ENCODE measurements at regions not wholly inside any gene's neighbourhood (a gene's known extent, or its start where the extent isn't known, plus 50 kb on each side); places are given as distances from the start of the nearest gene placed in this dataset.

GRCh38 chr2:66803726-66804125 is 368.8 kb downstream of the MEIS1 start:
- no peak for DNase-seq

DNA sequence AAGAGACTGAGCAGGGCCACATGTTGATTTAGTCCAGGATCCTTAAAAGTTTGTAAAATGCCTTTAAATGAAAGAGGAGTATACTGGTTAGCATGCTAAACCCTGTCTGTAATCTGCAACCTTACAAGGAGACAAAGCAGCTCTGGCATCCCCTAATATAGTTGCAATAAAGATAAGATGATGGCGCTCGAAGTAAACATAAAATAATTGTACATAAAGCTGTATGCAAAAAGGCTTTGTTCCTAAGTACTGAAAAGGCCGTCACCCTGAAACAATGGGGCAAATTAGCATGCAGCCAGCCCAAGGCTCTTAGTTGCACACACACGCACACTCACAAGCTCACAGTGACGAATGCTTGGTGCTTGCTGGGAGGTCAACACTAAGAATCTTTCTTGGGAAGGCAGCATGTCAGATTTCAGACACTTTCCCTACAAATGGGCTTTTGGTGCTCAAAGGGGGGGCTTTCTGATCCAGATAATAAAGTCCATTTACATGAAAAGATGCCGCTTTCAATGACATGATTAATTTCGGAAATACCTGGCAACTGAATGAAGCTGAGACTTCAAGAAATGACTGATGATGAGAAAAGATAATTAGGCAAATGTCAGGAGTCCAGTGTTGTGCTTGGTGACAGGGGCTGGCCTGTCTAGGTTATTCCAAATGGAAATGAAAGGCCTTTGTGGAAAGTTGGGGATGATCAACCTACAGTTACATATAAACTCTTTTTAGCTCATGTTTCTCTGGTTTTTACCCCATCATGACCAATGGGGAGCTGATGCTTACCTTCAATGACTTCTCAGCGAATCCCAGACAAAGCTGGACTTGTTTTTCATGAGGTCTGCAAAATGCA is 370.3 kb downstream of the MEIS1 start:
- no peak for DNase-seq

DNA sequence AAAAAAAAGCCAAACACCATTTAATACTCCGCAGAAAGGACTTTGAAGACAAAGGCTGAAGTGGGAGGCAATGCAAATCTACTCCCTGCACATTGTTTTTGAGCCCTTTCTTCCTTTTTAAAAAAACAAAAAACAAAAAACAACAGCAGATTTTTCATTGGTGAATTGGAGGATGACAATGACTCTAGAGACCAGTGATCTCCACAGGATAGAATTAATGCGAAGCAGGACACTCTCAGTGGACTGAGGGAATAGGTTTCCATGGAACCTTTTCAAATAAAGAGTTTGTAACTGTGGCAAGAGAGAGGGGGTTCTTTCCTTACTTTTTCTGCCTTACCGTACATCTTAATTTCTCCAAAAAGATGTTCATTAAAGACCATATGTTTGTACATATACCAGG is 371.0 kb downstream of the MEIS1 start:
- no peak for DNase-seq

- DNase-seq, result no peak
Observed at GRCh38 chr2:66813525-66813924, 378.6 kb downstream of the MEIS1 start.

GRCh38 chr2:66813976-66814375 is 379.1 kb downstream of the MEIS1 start:
- no peak for DNase-seq

GRCh38 chr2:66814916-66815315 is 380.0 kb downstream of the MEIS1 start:
- DNase-seq, result no peak

GRCh38 chr2:66815886-66816285 is 381.0 kb downstream of the MEIS1 start:
- DNase-seq, result no peak

DNA sequence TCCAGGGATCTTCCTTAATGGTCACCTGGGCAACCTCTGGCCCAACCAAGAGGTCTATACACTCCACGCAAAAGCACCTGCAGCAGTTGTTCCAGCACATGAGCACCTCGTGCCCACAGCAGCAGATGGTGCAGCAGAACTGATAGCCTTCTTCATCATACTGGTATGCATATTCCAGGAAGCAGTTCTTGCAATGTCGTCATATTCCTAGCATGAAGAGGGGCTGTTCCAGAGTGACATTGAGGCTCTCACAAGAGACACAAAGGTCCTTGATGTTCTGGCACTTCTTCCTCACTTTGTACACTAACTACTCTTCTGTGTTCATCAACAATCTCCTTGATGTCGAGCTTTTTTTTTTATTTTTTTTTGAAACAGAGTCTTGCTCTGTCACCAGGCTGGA is 386.2 kb downstream of the MEIS1 start:
- no peak for DNase-seq

DNA sequence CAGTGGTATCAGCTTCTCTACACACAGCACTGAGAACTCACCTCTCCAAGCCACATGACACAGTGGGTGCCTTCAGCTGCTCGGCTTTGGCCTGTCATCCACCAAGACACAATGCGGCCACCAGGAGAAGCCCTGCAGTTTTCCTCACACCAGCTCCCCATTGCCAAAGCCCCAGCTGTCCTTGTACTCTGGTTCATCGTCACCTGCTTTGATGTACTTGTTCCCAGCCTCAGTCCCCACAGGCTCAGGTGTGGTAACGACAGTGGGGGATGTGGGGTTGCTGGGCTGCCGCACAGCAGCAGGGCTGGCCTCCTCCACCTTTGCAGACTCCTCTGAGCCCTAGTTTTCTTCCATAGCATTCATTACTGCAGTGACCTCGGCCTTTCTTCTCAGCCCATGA is 387.3 kb downstream of the MEIS1 start:
- no peak for DNase-seq

GRCh38 chr2:66824926-66825325 is 390.0 kb downstream of the MEIS1 start:
- DNase-seq, result no peak

DNA sequence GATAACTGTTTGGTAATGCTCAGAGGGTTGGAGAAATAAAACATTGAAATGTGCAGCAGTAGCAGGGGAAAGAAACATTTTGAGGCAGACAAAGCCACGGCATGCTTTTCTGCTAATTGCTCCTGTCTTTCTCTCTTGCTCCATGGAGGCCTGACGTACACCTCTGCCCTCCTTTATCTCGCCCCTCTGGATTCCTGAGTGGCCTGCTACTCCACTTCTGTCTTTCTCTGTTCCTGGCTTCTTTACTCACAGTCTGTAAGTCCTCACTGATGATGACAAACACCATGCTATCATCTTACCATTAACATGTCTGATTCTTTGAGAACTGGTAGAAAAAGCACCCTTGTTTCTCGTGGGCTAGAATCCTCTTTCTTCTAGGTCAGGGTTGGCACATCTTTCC is 392.9 kb downstream of the MEIS1 start:
- no peak for DNase-seq

GRCh38 chr2:66828876-66829275 is 394.0 kb downstream of the MEIS1 start:
- no peak for DNase-seq

GRCh38 chr2:66830881-66831280 is 396.0 kb downstream of the MEIS1 start:
- no peak for DNase-seq

- DNase-seq, result no peak
Observed at GRCh38 chr2:66832646-66833435, 397.9 kb downstream of the MEIS1 start.

GRCh38 chr2:66834859-66835258 is 399.9 kb downstream of the MEIS1 start:
- DNase-seq, result no peak

DNA sequence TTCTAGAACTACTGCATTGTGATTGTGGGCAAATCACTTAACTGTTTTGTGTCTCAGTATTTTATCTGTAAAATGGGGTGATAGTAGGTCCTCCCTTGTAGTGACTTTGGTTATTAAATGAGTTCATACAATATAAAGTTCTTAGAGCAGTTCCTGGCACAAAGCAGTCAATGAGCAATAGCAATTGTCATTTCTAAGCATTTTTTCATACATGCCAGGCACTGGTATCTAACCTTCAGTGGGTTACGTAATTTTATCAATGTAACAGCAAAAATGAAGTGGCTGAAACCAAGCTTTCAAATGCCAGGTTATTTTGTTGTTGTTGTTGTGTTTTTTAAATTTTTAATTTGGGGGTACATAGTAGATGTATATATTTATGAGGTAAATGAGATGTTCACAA is 401.9 kb downstream of the MEIS1 start:
- no peak for DNase-seq

GRCh38 chr2:66839551-66840320 is 404.8 kb downstream of the MEIS1 start:
- no peak for DNase-seq

GRCh38 chr2:66840321-66841002 is 405.5 kb downstream of the MEIS1 start:
- no peak for DNase-seq

- DNase-seq, result no peak
Observed at GRCh38 chr2:66843847-66844246, 408.9 kb downstream of the MEIS1 start.

- no peak for DNase-seq
Observed at GRCh38 chr2:66845307-66845706, 410.4 kb downstream of the MEIS1 start.

DNA sequence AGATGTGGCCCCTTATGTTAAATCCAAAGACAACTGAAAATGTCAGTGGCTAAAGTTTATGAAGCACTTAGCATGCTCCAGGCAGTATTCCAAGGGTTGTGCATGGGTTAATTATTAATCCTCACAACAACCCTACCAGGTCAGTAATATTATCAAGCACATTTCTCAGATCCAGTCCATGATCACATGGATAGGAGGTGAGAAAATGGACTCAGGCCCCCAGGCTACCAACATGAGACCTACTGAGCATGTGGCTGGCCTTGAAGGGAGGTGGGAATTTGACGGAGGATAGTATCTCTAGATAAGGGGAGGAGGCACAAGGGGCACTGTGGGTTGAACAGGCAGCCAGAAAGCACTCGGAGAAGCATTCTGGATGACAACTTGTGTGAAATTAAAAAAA is 412.0 kb downstream of the MEIS1 start:
- no peak for DNase-seq

DNA sequence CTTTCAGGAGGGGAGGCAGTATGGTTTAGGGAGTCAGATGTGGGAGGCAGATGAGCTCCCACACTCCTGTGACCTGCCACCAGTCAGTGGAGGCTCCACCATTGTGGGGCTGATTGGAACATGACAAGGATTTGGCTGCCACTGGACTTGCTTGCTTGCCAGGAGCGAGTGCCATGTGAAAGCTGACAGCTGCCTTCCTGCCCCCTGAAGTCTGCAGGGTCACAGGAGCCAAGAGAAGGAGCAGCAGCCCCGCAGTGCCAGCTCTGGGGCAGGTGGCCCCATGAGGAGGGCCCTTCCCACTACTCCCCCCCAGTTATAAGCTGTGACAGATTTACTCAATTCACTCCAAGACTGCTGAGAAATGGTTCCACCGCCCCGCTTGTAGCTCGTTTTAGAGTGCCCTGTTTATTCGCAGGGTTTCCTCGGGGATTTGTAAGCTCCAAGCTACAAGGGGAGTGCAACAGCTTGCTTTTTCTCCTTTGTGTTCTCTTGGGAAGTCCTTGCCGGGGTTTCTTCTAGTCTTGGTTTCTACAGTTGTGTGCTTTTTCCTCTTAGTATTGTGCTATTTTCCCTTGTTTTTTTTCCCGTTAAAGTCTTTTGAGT is 414.3 kb downstream of the MEIS1 start:
- no peak for DNase-seq
